GM18502 (cell line): ENCODE measurements at regions not wholly inside any gene's neighbourhood (a gene's known extent, or its start where the extent isn't known, plus 50 kb on each side); places are given as distances from the start of the nearest gene placed in this dataset.

Experiments
- ATAC-seq: cut with Tn5 transposase; IDR thresholded peaks from one replicate; pipeline ENCODE4 v1.9.1; 2021; ENCODE audit warnings: mild to moderate bottlenecking; ENCODE audit not compliant: unreplicated experiment, poor library complexity

DNA sequence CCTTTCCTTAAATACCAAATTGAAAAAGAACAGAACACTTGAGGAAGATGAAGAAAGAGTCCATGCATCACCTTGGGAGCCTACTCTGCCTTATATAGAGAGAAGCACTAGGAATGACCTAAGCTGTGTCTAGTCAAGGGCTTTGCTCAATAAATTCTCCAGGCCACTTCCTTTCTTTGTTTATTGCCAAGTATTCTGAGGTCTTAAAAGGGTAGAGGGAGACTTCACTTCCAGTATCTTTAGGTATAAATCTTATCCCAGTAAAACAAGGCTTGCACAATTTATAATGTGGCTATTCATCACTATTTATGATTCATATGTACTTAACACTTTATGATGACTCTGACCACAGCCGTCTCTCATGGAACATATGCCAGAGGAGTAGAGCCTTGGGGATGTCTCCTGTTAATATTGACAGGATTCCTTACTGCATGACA lies 85.1 kb upstream of the ARHGAP5 start:
- ATAC-seq, result no peak

DNA sequence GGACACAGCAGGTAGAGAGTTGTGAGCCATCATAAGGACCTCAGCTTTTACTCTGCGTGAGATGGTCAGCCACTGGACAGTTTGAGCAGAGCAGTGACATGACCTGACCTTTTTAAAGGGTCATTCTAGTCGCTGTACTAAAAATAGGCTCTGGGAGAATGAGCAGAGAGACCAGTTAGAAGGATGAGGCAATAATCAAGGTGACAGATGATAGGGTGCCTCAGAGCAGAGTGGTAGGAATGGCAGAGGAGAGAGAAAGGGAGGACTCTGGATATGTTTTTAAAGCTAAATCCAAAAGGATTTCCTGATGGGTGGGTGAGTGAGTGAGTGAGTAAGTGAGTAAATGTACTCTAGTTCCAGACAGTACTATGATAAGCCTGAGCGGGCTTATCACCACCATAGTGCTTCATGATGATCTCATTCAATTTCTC lies 83.6 kb upstream of the ARHGAP5 start:
- ATAC-seq, result no peak

DNA sequence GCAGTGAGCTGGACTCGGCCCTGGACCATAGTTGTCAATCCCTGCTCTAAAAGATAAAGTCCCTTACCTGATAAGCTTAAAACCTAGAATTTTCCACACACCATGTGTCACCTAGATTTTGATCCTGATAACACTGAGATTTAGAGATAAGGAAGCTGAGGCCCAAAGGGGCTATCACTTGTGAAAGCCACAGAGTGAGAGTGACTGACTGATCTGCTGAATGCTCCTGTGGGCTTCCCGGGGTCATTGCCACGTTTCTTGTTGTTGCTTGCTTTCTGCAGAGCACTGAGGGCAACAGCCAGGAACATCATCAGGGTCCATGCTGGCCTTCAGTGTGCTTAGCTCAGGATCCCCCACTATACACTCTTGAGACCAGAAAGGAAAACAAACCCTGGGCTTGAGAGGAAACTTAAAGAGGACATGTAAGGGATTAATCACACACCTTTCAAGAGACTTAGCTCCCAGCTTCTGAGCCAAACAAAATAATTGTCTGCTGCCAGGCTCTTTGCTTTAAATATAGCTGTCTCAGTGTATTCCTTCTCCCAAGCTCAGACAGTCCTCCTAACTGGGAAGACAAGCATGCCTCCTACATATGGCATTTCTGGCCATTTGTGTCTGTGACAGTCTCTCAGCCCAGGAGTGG lies 82.6 kb upstream of the ARHGAP5 start:
- ATAC-seq, result no peak

DNA sequence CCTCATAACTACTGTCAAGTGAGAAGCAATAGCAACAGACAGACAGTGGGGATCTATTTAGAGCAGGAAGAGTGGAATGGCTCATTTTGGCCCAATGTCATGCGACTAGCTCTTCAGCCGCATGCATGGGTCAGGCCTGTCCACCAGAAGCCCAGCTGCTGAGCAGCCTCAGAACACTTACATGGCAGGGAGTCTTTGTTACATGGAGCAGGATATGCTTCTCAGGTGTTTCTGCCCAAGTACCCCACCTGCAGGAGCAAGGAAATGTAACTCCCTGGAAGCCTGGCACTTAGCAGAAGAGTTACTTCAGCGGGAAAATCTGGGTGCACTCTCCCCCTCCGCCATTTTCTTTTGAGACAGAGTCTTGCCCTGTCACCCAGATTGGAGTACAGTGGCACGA lies 73.5 kb upstream of the ARHGAP5 start:
- no peak for ATAC-seq

DNA sequence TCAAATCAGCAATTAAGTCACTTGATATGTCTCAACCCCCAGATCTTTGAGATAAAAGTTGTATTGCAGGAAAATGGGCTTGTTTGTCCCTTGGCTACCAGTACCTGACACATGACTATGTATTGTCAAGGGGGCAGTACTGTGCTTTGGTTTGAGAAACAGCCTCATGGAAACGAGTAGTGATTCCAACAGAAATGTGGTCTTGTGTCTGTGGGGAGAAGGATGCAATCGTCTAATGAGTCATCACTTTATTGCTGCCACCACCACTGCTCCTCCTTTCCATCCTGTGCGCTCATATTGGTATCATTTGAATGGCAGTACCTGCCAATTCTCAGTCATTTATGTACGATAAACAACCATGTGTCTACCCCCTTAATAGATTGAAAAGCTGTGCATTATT lies 72.8 kb upstream of the ARHGAP5 start:
- no peak for ATAC-seq

DNA sequence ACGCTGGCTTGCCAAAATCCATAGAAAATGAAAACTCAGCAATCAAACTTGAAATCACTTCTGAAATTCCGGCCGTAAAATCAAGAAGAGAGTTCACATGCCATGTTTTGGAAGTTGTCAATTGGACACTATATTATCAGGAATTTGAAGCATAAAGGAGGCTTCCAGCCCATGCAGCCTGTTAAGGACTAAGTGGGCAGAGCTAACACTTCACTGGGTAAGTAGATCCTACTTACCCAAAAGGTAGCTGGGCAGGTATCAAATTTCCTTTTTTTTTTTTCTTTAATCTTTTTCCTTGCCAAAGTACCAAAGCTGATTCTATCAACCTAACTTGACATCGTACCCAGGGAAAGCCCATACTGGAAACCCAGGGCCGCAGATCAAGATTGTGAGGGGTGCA lies 71.5 kb upstream of the ARHGAP5 start:
- ATAC-seq, result no peak

DNA sequence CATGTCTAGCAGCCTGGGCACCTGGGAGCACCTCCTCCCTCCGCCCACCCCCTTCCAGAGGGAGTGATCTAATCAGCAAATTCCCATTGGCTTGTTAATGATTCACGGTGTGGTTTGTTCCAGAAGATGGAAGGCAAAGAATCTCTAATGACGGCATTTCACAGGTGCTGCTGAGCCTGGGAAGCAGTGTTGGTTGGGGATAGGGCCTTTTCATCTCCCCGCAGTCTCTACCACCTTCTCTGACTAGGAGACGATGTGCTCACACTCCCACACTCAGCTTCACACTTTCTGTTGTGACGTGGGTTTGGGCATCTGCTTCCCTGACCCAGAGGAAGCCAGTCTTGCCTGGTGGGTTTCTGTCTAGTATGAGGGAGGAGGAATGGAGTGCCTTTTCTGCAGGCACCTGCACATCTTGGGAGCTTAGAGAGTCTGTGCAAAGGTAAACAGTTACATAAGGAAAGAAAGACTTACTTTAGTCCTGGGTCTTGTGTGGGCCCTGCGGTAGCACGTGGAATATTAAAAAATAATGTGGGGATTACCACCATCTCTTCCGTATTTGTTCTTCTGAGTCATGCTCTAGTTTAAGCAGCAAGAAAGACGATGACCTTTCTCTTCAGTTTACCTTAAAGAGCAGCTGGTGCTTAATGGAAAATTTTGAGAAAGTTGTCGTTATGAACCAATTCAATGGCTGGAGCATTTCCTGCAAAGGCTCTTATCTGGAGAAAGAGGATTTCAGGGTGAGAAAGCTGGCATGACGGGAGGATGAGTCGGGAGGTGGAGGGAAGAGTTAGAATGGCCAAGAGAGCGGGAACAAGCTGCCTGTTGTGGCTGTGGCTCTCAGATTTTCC lies 70.6 kb upstream of the ARHGAP5 start:
- ATAC-seq, result no peak

DNA sequence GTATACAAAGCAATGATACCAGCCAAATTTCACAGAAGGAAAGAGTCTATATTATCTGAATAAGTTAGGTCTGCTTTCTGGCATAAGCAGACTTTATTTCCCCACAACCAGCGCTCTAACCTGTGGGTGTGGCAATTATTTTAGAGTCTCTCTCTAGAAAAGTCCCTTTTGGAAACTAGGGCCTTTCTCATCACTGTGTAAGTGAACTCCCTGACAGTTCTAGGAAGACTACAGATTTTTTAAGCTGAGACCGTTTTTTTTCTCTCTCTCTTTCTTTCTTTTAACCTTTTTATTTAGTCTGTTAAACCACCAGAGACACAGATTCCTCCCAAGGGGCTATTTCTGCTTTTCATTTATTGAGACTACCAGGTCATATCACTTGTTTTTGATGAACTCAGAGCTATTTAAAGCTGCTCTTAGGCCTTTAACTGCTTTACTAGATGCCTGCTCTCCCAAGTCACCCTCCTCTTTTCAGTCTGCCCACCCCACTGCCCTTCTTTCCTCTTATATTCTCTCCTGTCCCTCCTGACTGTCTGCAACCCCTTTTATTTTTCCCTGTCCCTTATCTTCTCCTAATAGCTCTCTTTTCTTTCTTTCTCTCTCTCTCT lies 69.2 kb upstream of the ARHGAP5 start:
- no peak for ATAC-seq

DNA sequence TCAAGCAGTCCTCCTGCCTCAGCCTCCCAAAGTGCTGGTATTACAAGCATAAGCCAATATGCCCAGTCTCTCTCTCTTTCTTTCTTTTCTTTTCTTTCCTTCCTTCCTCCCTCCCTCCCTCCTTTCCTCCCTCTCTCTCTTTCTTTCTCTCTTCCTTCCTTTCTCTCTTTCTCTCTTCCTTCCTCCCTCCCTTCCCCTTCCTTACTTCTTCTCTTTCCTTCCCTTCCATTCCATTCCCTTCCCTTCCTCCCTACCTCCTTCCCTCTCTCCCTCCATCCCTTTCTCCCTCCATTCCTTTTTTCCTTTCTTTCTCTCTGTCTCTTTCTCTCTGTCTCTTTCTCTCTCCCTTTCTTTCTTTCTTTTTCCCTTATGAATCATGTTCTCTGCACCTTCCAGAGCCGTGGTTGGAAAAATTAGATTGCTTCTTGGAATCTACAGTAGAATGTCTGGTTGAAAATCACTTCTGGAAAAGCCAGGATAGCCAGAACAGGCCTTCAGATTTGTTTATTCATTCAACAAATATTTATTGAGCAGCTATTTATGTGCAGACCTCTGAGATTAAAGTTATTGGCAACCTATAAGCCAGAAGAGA lies 68.4 kb upstream of the ARHGAP5 start:
- no peak for ATAC-seq

DNA sequence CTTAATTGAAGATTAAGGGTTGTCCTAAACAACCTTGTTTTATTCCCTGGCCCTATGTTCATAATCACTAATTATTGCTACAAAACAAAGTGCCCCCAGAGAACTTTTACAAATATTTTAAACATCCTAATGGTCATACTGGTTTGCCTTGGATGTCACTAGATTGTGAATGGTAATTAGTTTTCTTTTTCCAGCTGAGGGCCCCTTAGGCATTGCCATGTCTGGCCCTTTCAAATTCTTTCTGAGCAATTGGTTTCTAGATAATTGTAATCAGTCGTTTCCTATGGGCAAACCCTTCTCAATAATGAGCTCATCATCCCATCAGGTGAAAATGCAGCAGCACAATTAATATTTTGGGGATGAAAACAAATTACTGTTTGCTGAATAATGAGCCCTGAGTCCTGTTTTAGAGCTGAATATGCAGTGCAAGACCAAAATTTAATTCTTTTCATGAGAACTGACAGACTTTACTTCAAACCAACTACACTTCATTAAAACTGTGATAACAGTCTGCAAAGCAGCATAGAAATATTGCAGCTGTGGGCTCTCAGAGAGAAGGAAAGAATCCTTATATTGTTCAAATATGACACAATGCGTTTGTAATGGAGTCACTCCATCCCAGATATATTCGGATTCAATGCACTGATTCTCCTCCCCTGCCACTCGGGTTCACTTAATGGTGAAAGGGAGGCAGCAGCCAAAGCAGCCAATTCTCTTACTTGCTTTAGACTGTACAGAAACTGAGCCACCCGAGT lies 67.7 kb upstream of the ARHGAP5 start:
- no peak for ATAC-seq

DNA sequence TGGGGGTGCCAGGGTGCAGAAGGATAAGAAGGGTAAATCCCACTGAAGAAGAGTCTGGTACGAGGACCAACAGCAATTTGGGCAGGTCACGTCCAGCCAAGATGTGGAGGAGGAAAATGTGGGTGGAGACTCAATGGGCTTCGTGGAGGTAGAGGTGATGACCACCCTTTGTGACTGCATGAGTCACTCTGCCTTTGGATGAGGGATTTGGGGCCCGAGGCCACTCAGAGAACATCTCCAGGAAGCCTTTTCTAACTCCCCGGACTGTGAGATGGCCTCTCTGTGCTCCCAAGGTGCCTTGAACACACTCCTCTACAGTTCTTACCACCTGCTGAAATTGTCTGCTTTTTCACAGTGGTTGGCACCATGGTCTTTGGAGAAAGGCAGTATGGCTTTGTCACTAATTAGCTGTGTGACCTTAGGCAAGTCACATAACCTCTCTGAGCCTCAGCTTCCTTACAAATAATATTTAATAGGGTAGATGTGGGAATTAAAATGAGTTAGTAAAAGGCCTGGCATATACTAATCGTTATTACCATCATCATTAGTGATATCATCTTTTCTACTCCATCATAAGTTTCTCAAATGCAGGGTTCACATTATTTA lies 67.0 kb upstream of the ARHGAP5 start:
- ATAC-seq, result no peak

DNA sequence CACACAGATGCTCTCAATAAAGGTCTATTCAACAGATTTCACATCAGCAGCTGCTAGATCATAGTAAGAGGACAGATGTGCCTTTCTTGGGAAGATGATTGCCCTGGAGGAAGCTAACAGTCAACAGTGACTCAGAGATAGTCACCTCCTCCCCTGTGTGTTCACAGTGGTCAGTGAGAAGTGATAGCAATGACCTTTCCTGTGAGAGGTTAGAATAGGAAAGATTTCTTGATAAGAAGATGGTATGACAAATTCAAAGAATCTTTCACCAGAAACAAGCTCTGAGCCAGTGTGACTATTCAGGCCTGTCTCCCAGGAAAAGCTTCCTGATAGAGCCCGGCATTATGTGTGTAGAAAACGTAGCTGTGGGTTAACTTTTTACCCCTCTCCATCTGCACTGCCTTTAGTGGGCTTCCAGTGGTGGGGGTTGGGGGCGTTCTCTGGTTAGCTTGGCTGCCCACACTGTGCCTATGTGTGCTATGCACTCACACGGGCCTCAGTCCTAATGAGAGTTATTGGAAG lies 66.4 kb upstream of the ARHGAP5 start:
- no peak for ATAC-seq

DNA sequence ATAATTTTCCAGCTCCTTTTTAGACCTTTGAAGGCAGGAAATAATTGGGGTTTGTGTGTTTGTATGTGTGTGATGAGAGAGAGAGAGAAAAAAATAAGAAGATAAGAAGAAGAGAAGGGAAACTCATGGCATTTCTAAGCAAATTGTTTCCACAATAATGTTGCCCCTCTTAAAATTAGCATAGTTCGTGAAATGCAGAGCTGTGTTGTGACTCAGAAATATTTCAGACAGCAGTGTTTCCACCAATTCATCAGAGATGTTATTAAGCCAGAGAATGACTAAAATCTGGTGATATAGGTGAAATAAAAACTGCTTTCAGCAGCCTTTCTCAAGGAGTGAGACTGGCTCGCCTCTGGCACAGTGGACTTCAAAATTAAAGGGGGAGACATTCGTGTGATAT lies 65.9 kb upstream of the ARHGAP5 start:
- no peak for ATAC-seq

DNA sequence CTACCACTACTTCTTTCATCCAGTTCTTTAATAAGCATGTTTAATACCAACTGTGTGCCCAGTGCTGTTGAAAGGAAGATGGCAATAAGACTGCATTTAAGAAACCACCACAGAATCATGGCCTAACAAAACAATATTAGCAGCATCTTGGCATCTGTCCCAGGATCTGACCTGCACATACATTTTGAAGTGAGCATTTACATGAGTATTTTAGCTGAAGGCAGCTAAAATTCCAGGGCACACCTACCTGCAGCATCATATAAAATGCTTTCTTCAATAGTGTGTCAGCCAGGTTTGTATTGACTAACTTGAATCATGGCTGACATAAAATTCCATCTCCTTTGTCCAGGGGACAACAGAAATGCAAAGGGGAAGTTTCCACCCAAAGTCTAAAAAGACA lies 65.0 kb upstream of the ARHGAP5 start:
- ATAC-seq, result no peak

DNA sequence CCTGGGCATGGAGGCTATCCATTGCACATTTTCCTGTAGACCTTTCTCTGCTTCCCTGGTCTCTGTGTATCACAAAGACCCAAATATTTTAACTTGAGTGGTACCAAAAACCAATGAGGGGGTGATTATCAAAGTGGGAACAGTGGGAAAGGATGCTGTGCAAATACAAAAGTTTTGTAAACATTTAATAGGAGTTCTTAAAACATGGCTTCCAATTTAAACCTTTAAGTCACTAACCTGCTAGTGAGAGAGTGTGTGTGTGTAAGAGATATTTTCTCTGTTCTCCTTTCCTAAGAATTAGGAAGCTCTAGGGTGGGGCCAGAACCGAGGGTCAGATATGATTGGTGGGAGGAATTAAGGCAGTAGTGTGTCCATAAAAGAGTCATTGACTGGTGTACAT lies 64.5 kb upstream of the ARHGAP5 start:
- no peak for ATAC-seq

DNA sequence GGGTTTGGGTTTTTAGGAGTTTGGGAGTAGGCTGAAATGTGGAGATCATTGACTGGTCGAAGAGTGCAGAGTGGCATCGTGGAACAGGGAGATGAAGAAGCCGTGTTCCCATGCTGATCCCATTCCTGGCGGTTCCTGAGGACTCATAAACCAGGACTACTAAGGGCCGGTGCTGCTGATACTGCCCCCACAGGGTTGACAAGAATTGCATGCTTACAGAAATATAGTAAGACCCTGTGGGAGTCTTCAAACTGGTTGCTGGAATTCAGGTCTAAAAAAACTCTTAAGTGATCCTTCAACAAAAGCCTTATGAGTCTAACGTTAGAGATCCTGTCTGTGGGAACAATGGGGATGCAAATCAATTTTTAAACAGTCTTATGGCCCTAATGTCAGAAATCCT lies 64.0 kb upstream of the ARHGAP5 start:
- no peak for ATAC-seq

DNA sequence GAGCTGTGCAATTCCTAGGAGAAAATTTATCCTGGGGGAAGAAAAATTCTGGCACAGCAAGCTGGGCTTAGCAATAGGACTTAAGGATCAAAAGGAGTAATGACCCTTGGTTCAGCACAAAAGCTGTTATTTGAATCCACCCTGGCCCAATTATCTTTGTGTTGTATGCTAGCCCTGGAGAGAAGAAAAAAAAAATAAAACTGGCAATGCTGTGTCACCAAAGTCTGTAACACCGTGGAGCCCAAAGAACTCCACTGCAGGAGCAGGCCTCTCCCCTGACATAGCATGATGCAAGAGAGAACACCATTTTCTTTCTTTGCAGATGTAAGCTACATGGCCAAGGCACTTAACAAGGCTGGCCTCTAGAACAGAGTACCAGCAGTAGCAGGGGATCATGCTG lies 63.0 kb upstream of the ARHGAP5 start:
- ATAC-seq, result no peak

DNA sequence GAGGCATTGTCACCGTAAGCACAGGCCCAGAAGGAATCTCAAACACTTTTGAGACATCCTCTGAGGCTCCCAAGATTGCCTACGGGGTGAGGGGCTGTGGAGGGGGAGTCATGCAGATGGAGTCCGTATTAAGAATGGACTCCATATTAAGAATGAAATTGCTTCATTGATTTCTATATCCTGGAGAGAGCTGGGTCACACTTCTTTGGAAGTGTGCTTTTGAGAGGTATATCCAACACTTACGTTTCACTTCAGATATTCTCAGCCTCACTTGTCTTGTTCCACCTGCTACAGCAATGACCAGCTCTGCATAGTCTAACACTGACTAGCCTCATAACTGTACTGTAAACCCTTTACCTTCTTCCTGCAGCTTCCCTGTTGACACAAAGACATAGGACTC lies 62.6 kb upstream of the ARHGAP5 start:
- ATAC-seq, result no peak

DNA sequence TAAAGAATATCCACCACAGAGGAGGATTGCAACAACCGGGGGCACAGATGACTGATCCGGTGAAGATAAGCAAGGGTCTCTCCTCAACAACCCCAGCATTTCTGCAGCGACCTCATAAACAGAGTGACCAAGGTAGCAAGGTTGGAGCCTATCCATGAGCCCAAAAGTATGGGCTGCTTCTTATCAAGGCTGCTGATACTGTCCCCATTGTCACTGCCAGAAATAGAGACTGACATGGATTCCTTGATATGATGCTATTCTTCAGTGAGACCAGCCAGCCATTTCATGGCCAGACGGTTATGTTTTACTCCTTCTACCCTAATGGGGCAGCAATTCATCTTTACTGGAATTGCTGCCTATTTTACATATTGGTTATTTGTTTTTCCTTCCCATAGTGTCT lies 61.9 kb upstream of the ARHGAP5 start:
- no peak for ATAC-seq

DNA sequence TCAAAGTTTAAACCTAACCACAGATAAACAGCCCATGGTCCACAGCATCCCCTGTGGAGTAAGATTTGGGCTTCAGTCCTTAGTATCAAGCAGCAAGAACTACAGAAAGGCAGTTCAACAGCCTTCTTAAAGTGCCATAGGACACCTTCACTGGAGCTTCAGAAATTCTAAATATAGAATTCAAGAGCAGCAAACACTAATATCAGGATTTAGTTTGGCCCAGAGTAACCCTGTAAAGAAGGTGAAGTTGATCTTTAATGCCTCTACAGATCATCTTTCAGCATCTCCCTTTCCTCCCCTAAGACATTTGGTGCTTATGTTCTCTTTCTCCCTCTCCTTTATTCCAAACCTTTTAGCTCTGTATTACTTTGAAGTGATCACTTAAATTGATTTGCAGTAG lies 59.5 kb upstream of the ARHGAP5 start:
- no peak for ATAC-seq
